ENCODE measurements at regions not wholly inside any gene's neighbourhood (a gene's known extent, or its start where the extent isn't known, plus 50 kb on each side); places are given as distances from the start of the nearest gene placed in this dataset.

DNA sequence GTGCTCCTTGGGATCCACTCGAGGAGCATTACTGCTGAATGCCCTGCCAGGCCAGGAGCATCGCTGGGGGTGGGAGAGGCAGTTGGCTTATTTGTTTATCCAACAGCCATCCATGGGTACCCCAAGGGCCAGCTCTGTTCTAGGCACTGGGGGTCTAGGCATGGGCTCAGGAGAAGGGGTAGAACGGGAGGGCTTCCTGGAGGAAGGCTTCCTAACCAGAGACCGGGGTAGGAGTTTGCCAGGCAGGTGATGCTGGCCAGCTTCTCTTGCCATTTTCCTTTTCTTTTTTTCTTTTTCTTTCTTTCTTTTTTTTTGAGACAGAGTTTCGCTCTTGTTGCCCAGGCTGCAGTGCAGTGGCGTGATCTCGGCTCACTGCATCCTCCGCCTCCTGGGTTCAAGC, 241.0 kb downstream of the SEC14L1 start:
- peak overlapping the region; percentile 76 for H3K4me3 Mint-ChIP-seq
- ChIA-PET POLR2A (interaction anchor here (0.6 to 1.4 kb wide), 8 partner anchors 10 to 746 kb away, joined by 3 to 7 read pairs (median 4); no protein-coding TSS in a partner anchor), CTCF (interaction anchor here (0.9 to 3.4 kb wide), 15 partner anchors 19 to 113 kb away, joined by 3 to 29 read pairs (median 5); no protein-coding TSS in a partner anchor)
- no peak for DNase-seq
- peaks cover 46% of the 10 kb centered on the region for H3K36me3 Mint-ChIP-seq (ENCODE audit: low read depth)
- H3K9me3 Mint-ChIP-seq (ENCODE audit: insufficient read depth), result no peaks in the 10 kb centered on the region
- peak overlapping the region; percentile 91 for H3K27ac Mint-ChIP-seq
- no peaks in the 10 kb centered on the region for H3K27me3 Mint-ChIP-seq (ENCODE audit: low read depth)
- peaks cover 94% of the 10 kb centered on the region for H3K4me1 Mint-ChIP-seq (ENCODE audit: low read depth)
- no peak for ATAC-seq

DNA sequence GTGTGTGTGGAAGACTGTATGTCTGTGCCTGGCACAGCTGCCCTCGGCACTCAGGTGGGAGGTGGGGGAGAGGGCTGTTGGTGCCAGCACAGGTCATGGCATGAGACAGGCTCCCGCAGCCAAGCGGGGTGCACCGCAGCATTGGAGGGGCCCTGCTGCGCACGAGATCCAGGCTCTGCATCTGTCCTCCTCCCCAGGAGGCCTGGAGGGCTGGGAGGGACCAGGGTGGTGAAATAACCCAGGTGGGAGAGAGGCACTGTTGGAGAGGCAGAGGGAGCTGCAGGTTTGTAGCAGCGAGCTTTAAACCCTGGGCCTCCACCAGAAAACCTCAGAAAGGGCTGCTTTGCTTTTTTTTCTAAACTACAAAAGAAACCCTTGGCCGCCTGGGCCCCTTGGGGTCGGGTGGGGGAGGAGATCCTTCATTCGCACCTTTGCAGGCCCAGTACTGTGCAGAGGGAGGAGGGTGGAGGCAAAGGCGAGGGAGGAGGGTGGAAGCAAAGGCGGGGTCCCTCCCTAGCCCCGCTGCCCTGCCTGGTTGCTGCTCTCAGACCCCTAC, 241.7 kb downstream of the SEC14L1 start:
- POLR2A ChIA-PET, result interaction anchor here (0.7 to 1.6 kb wide), 15 partner anchors 8 to 62 kb away, joined by 3 to 9 read pairs (median 3); no protein-coding TSS in a partner anchor
- Mint-ChIP-seq H3K9me3 (ENCODE audit: insufficient read depth) (no peaks in the 10 kb centered on the region), H3K36me3 (ENCODE audit: low read depth) (peaks cover 47% of the 10 kb centered on the region), H3K27me3 (ENCODE audit: low read depth) (no peaks in the 10 kb centered on the region), H3K4me1 (ENCODE audit: low read depth) (peaks cover 94% of the 10 kb centered on the region), H3K27ac (peak overlapping the region; percentile 91), H3K4me3 (peak overlapping the region; percentile 76)
- peak; percentile 79 for ATAC-seq
- peak; percentile 85 for DNase-seq
- CTCF ChIA-PET, result interaction anchor here (0.9 to 3.4 kb wide), 21 partner anchors 8 to 112 kb away, joined by 3 to 29 read pairs (median 4); no protein-coding TSS in a partner anchor

DNA sequence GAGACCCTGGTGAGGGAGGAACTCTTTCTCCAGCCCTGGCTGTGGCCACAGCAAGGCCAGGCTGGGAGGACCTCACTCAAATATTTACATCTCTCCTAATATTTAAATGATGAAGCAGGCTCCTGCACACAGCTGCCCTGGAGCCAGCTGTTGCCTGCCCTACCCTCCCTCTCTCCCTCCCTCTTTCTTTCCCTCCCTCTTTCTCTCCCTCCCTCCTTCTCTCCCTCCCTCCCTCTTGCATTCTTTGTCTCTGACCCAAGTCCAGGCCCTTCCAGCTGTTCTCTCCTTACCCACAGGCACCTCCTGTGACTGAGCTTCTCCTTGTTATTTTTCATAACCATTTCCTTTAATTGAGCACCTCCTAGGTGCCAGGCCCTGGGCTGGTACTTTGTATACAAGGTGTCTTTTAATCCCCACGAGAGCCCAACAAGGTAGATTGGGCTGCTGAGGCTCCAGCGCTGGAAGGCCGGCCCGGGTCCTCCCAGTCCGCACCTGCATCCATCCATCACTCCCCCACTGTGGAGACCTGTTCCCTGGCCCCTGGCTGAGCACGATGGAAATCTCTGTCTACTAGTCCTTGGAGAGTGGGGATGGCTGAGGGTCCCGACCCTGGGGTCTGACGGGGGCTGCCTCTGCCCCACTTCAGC, 242.3 kb downstream of the SEC14L1 start:
- H3K4me3 Mint-ChIP-seq, result peak overlapping the region; percentile 76
- ATAC-seq (peak; percentile 20), DNase-seq (no peak)
- peaks cover 93% of the 10 kb centered on the region for H3K4me1 Mint-ChIP-seq (ENCODE audit: low read depth)
- ChIA-PET POLR2A (interaction anchor here (0.7 to 1.6 kb wide), 14 partner anchors 8 to 62 kb away, joined by 3 to 9 read pairs (median 3); no protein-coding TSS in a partner anchor), CTCF (interaction anchor here (0.9 to 3.4 kb wide), 16 partner anchors 8 to 71 kb away, joined by 3 to 29 read pairs (median 6); no protein-coding TSS in a partner anchor)
- no peaks in the 10 kb centered on the region for H3K27me3 Mint-ChIP-seq (ENCODE audit: low read depth)
- no peaks in the 10 kb centered on the region for H3K9me3 Mint-ChIP-seq (ENCODE audit: insufficient read depth)
- H3K36me3 Mint-ChIP-seq (ENCODE audit: low read depth), result peaks cover 44% of the 10 kb centered on the region
- H3K27ac Mint-ChIP-seq, result peak overlapping the region; percentile 91

DNA sequence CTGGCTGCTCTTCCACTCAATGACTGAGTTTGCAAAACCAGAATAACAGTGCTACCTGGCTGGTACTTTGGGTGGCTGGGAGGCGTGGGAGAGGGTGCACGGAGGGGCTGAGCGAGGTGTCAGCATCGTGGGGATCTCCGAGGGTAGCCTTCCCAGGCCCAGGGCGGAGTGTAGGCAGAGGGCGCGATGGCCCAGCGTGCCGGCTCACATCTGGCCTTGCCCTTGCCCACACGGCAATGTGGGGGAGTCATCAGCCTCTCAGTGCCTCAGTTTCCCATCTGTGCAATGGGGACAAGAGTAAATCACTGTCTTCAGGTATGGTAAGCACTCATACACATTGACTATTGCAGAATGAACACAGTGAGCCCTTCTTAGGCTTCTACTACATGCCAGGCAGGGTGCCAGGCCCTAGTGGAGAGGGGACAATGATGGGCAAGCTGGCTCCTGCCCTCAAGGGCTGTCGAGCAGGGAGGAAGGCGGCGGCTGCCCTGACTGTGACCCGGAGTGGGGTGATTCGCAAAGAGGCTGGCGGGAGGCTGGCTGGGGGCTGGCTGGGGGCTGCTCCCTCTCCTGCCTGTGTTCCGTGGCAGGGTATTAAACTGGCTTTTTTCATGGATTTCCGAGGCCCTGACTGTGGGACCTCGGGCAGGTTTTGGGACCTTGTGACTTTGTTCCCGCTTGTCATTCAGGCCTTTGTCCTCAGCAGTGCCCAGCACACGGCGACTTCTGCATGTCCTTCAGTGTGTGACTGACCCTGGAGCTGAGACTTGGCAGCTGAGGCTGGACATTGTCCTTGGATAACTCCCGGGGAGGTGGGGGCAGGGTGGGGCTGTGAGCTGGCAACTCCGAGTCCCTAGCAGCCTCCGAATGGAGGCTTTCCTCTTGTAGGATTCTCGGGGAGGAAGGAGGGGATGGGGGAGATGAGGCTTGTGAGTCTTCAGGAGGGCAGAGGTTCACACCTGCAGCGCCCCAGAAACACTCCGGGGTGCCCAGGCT, 243.1 kb downstream of the SEC14L1 start:
- DNase-seq, result no peak
- peak overlapping the region; percentile 91 for H3K27ac Mint-ChIP-seq
- H3K9me3 Mint-ChIP-seq (ENCODE audit: insufficient read depth), result no peaks in the 10 kb centered on the region
- ChIA-PET POLR2A (interaction anchor here (1.0 to 1.6 kb wide), 3 partner anchors 10 to 52 kb away, joined by 3 to 9 read pairs (median 7); no protein-coding TSS in a partner anchor), CTCF (interaction anchor here (1.6 to 3.4 kb wide), 7 partner anchors 7 to 61 kb away, joined by 4 to 29 read pairs (median 12); no protein-coding TSS in a partner anchor)
- H3K4me3 Mint-ChIP-seq, result no peak overlapping the region
- peaks cover 46% of the 10 kb centered on the region for H3K36me3 Mint-ChIP-seq (ENCODE audit: low read depth)
- H3K4me1 Mint-ChIP-seq (ENCODE audit: low read depth), result peaks cover 93% of the 10 kb centered on the region
- H3K27me3 Mint-ChIP-seq (ENCODE audit: low read depth), result no peaks in the 10 kb centered on the region
- ATAC-seq, result no peak

DNA sequence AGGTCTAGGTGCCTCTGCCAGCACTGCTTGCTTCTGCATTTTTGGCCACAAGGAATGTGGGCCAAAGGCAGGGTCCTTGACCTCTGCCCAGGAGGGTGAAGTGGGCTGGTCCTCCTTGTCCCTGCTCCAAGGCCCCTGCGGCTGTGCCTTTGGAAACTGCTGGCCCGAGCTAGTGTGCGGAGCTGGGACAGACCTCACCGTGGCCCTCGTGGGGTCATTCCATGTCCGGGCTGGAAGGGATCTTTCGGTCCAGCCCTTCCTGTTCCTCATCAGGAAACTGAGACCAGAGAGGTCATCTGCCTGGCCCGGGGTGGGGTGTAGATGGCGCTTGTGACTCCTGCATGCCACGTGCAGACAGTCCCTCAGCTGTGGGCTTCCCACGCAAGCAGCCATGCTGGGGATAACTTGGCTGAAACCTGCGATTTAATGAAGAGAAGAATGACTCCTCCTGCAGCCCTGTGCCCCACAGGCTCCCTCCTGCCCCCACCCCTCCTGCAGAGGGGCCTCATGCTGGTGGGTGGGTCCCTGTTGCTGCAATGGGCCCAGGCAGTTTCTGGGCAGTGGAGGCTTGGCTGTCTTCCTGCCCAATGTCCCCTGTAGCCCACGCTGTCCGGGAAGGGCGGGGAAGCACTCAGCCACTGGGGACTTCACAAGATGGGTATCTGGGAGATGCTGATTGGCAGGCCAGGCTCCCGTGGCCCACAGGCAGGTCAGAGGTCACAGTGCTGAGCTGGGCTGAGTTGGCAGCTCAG, 245.2 kb downstream of the SEC14L1 start:
- H3K9me3 Mint-ChIP-seq (ENCODE audit: insufficient read depth), result no peaks in the 10 kb centered on the region
- H3K27ac Mint-ChIP-seq, result peak overlapping the region; percentile 74
- no peaks in the 10 kb centered on the region for H3K27me3 Mint-ChIP-seq (ENCODE audit: low read depth)
- CTCF ChIA-PET, result interaction anchor here (1.5 to 7.3 kb wide), 2 partner anchors 10 to 14 kb away, joined by 5 to 73 read pairs; no protein-coding TSS in a partner anchor
- H3K4me1 Mint-ChIP-seq (ENCODE audit: low read depth), result peaks cover 93% of the 10 kb centered on the region
- H3K4me3 Mint-ChIP-seq, result no peak overlapping the region
- POLR2A ChIA-PET, result interaction anchor here (6.9 kb wide), 1 partner anchor 11 kb away, joined by 54 read pairs; no protein-coding TSS in a partner anchor
- peaks cover 52% of the 10 kb centered on the region for H3K36me3 Mint-ChIP-seq (ENCODE audit: low read depth)
- no peak for DNase-seq
- ATAC-seq, result no peak

DNA sequence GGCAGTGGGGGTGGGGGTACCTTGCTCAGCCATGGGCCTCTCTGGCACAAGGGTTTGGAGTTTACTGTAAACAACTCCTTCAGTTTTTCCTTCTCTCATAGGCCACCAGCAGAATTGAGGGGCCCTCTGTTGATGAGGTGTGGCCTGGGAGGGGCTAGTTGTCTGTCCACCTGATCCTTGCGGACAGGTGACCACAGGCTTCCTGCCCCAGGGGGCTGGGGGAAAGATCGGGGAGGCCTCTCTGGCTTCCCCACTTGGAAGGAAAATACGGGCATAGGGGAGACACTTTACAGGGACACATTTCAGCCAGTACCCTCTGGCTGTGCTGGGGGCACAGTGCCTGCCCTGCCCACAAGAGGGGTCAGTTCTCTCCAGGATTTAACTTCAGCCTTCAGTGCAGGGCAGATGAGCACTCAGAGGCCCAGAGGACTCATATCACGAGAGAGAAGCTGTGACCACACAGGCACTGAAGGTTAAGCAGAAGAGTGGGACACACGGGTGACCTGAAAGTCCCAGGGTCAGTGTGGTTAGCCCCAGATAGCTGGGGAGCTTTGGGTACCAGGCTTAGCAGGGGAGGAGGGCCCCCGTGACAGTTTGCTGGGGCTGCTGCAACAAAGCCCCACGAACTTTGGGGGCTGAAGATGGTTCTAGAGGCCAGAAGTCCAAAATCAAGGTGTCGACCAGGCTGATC, 245.9 kb downstream of the SEC14L1 start:
- DNase-seq (no peak), ATAC-seq (no peak)
- CTCF ChIA-PET, result interaction anchor here (0.8 to 7.3 kb wide), 4 partner anchors 10 to 108 kb away, joined by 3 to 73 read pairs (median 4); no protein-coding TSS in a partner anchor
- H3K27ac Mint-ChIP-seq, result peak overlapping the region; percentile 74
- POLR2A ChIA-PET, result interaction anchor here (0.9 to 6.9 kb wide), 2 partner anchors 9 to 11 kb away, joined by 5 to 54 read pairs; no protein-coding TSS in a partner anchor
- no peaks in the 10 kb centered on the region for H3K9me3 Mint-ChIP-seq (ENCODE audit: insufficient read depth)
- H3K4me1 Mint-ChIP-seq (ENCODE audit: low read depth), result peaks cover 93% of the 10 kb centered on the region
- no peaks in the 10 kb centered on the region for H3K27me3 Mint-ChIP-seq (ENCODE audit: low read depth)
- H3K36me3 Mint-ChIP-seq (ENCODE audit: low read depth), result peaks cover 56% of the 10 kb centered on the region
- H3K4me3 Mint-ChIP-seq, result peak overlapping the region; percentile 31

DNA sequence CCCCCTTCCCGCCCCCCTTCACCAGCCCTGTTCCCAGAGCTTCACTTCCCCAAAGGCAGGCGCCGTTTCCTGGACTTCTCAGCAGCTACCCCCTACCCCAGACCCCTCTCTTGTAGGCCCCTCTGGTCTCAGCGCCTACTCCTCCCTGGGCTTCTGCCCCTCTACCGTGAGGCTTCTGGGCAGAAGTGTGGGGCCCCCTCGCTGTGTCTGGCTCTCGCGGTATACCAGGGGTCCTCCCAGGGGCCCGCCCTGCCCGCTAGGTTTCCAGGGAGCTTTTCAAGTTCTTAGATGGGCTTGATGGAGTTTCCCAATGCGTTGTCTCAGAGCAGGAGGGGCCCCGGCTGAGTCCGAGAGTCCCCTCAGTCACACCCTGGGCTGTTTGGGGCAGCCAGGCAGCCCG, 247.1 kb downstream of the SEC14L1 start:
- no peak for ATAC-seq
- no peak for DNase-seq
- Mint-ChIP-seq H3K9me3 (ENCODE audit: insufficient read depth) (no peaks in the 10 kb centered on the region), H3K4me3 (peak overlapping the region; percentile 84), H3K4me1 (ENCODE audit: low read depth) (peaks cover 93% of the 10 kb centered on the region), H3K27me3 (ENCODE audit: low read depth) (no peaks in the 10 kb centered on the region), H3K27ac (peak overlapping the region; percentile 85), H3K36me3 (ENCODE audit: low read depth) (peaks cover 61% of the 10 kb centered on the region)
- ChIA-PET CTCF (interaction anchor here (1.1 to 7.3 kb wide), 6 partner anchors 12 to 107 kb away, joined by 3 to 73 read pairs (median 20); no protein-coding TSS in a partner anchor), POLR2A (interaction anchor here (6.9 kb wide), 1 partner anchor 13 kb away, joined by 54 read pairs; no protein-coding TSS in a partner anchor)

DNA sequence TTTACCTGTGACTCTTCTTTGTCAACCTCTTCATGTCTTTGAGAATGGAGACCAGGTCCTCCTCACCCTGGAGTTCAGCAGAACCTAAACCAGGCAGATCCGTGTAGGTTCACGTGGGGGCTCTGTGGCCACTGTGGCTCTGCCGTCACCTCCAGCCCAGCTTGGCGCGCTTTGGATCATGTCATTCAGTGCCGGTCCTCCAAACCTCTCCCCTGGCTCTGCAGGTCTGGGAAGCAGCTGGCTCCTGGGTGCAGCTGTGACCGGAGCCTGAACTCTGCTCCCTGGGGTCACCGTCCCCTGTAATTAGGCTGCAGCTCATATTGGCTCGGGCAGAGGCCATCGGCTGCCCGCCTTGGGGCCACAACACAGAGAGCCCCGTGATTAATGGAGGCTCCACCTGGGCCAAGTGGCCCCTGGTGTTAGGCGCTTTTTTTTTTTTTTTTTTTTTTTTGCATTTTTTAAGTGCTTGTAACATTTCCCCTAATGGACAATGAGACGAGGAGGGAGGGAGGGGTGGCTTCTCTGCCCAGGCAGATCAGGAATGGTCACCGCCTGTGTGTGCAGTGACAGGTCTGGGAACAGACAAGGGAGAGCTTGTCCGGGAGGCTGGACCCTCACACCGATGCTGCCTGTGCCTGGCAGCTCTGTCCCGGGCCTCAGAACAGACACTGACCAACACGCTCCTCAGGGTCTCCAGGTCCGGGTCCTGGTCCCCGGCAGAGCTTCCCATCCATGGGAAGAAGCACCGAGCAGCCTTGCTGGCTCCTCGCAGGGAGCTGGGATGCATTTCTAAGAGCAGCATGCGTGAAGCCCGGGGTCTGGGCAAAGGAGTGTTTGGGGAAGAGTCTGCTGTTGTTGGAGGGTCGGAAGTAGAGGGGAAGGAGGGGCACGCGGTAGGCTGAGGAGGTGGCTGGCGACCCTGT, 247.9 kb downstream of the SEC14L1 start:
- Mint-ChIP-seq H3K4me1 (ENCODE audit: low read depth) (peaks cover 90% of the 10 kb centered on the region), H3K36me3 (ENCODE audit: low read depth) (peaks cover 55% of the 10 kb centered on the region), H3K27ac (peak overlapping the region; percentile 95), H3K4me3 (peak overlapping the region; percentile 84), H3K27me3 (ENCODE audit: low read depth) (no peaks in the 10 kb centered on the region), H3K9me3 (ENCODE audit: insufficient read depth) (no peaks in the 10 kb centered on the region)
- ATAC-seq (no peak), DNase-seq (no peak)
- ChIA-PET CTCF (interaction anchor here (1.2 to 7.3 kb wide), 12 partner anchors 12 to 106 kb away, joined by 3 to 73 read pairs (median 6); no protein-coding TSS in a partner anchor), POLR2A (interaction anchor here (0.7 to 6.9 kb wide), 8 partner anchors 11 to 114 kb away, joined by 3 to 54 read pairs (median 4); no protein-coding TSS in a partner anchor)

DNA sequence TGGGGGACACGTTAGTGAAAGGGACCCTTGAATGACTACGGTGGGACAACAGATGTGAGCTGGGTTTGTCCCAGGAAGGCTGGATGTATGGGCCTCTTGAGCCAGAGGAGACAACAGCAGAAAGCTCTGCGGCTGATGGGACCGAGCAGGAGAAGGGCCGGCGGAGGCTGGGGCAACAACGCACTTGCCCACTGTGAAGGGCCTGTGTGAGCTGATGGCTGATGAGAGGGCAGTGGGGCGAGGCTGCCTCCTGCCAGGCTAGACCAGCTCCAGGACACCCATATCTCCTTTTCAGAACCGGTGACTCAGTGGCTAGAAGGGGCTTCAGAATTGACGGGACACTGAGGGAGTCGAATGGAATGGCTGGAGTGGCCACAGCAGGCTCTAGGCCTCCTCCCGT, 250.1 kb downstream of the SEC14L1 start:
- Mint-ChIP-seq H3K4me1 (ENCODE audit: low read depth) (peaks cover 89% of the 10 kb centered on the region), H3K4me3 (peak overlapping the region; percentile 84), H3K9me3 (ENCODE audit: insufficient read depth) (no peaks in the 10 kb centered on the region), H3K36me3 (ENCODE audit: low read depth) (peaks cover 55% of the 10 kb centered on the region), H3K27ac (peak overlapping the region; percentile 92), H3K27me3 (ENCODE audit: low read depth) (no peaks in the 10 kb centered on the region)
- POLR2A ChIA-PET, result interaction anchor here (0.8 to 6.9 kb wide), 7 partner anchors 9 to 54 kb away, joined by 3 to 54 read pairs (median 7); no protein-coding TSS in a partner anchor
- ATAC-seq, result no peak
- CTCF ChIA-PET, result interaction anchor here (1.5 to 7.3 kb wide), 6 partner anchors 8 to 104 kb away, joined by 3 to 73 read pairs (median 18); no protein-coding TSS in a partner anchor
- no peak for DNase-seq

All from activated CD8-positive, alpha-beta T cell treated with anti-CD3 and anti-CD28 coated beads, Interleukin-2, amount 10 ng/mL, durations not matched to agents 7 days and 5 days (primary cell).